Adrenal gland (tissue), 5 donors: ENCODE measurements at regions not wholly inside any gene's neighbourhood (a gene's known extent, or its start where the extent isn't known, plus 50 kb on each side); places are given as distances from the start of the nearest gene placed in this dataset.

Experiments
- CTCF ChIP-seq, 6 experiments: fragments of 450-650 bp in 4 of 6; fragments of 200-600 bp in 2 of 6; sonication (generic) in 1 of 6; IDR thresholded peaks; 1 replicate in 5 of 6; 2 replicates in 1 of 6; pipeline versions ENCODE4 v1.5.1 to v1.8.0; 2016 to 2021; ENCODE audit warnings: antibody characterized with exemption in 6 of 6, mild to moderate bottlenecking in 2 of 6, moderate library complexity in 1 of 6
- POLR2A ChIP-seq, 2 donors: fragments of 450-650 bp; IDR thresholded peaks; one replicate each; pipeline ENCODE4 v1.6.1; 2017; ENCODE audit warnings: antibody characterized with exemption in 2 of 2, mild to moderate bottlenecking in 2 of 2, moderate library complexity in 1 of 2
- donor health status: DM: no; HTN: no; CAD: no.

- TF ChIP-seq CTCF (IDR thresholded peaks at IDR 0.05) (no peak), POLR2A (IDR thresholded peaks at IDR 0.05) (no peak)
Measured at GRCh38 chr2:53508667-53509066, 258.9 kb upstream of the CHAC2 start.
